ENCODE measurements at regions not wholly inside any gene's neighbourhood (a gene's known extent, or its start where the extent isn't known, plus 50 kb on each side); places are given as distances from the start of the nearest gene placed in this dataset.

DNA sequence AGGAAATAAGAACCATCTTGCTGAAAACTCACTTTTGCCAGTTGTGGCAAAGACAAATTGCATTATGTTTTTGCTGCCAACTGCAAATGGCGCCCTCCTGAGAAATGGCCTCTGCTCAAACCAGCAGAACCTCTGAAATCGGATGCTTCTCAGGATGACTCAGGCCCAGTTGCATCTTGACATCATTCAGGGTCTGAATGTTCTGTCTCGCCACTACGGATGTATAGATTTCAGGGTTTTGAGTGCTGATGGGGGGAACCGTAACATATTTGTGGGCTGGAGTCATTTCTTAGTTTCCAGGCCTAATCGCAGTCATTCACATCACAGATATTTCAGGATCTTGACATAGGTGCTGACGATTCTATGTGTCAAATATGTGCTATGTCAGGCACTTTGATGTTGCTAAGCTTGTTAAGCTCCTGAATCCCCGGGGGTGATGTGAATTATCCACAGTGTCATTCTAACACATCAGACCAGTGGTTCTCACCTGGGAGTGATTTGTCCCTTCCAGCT, 207.1 kb downstream of the NFATC2 start:
- peak; percentile 32 to 59 for ATAC-seq

DNA sequence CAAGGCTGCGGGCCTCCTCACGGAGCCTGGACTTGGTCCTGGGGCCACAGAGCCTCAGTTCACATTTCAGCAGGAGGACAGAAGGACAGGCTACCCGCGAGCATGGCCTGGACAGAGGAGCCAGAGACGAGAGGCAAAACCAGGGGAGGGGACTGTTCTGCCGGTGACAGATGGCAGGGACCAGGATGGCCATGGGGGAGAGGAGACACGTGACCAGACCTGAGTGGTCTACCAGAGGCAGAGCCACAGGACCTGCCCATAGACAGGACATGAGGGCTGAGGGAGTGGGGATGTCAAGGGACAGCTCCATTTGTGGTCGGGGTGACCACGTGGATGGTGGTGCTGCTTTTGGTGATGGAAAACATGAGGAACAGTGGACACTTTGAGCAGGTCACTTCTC, 207.9 kb downstream of the NFATC2 start:
- ATAC-seq, result no peak

DNA sequence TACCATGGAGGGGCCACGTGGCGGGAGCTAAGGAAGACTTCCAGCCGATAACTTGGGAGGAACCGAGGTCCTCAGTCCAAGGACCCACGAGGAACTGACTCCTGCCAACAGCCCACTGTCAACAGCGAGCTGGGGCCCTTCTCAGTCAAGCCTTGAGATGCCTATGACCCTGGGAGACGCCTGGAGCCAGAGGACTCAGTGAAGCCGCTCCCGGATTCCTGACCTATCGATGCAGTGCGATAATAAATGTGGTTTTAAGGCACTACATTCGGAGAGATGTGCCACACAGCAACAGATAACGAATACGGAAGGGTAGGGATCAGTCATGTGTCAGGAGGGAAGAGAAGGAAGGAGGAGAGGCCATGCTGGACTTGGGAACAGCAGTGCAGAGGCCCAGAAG, 208.5 kb downstream of the NFATC2 start:
- ATAC-seq, result no peak

DNA sequence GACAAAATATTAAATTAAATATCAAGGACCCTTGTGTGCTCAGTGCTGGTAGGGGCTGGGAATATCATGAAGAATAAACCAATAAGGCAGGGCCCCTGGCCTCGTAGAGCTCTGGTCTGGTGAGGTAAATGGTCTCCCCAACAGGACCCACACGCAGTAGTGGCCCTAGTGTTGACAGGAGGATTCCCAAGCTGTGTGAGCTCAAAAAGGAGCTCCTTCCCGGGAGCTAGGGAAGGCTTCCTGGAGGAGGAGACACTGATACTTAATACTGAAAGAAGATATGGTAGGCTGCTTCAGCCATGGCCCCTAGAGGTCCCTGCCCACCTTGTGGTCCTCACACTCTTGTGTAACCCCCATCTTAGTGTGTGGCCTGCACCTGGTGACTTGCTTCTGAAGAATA, 209.1 kb downstream of the NFATC2 start:
- no peak for ATAC-seq

DNA sequence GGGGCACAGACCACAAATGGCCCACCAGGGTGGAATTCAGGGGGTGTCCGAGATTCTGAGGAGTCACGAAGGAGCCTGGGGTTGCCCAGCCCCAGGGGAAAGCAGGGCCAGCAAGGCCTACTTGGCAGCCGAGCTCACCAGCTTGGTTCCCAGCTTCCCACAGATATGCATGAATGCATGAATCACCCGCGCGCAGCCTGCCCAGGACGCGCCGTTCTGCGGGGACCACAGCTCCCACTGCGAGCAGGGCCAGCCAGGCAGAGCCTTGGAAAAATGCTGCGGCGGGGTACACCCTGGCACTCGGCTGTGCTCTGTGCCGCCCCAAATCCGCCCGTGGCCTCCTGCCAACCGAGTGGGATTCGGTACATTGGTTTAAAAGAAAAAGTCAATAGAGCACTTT, 211.0 kb downstream of the NFATC2 start:
- ATAC-seq, result no peak

DNA sequence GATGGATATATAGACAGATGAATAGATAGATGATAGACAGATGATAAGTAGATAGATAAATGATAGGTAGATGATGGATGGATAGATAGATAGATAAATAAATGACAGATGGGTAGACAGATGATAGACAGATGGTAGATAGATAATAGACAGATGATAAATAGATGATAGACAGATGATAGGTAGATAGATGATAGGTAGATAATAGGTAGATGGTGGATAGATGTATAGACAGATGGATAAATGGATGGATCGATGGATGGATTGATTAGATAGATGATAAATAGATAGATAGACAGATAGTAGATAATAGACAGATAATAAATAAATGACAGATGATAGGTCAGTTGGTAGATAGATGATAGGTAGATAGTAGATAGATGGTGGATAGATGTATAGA, 212.7 kb downstream of the NFATC2 start:
- no peak for ATAC-seq

DNA sequence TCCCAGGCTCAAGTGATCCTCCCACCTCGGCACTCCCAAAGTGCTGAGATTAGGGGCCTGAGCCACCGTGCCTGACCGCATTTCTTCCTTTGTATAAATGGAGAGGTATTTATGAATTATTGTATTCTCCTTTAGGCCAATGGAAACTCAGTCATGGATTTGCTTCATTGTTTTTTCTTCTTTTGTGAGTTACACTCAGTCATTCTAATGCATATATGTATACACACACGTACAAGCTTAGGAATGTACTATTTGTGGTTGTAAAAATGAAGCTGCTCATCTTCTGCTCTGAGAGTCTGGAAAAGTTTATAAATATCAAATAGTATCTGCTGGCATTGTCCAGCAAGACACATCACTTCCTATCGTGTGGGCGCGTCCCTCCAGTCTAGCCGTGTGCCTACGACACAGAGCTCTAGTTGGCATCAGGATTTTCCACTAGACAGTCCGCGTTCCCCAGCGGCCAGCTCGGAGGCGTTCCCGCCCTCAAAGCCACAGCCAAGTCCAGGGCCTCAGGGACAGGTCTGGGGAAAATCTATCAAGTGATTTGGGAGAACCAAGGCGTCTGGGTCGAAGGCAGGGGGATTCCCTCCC, 215.2 kb downstream of the NFATC2 start:
- no peak for ATAC-seq

DNA sequence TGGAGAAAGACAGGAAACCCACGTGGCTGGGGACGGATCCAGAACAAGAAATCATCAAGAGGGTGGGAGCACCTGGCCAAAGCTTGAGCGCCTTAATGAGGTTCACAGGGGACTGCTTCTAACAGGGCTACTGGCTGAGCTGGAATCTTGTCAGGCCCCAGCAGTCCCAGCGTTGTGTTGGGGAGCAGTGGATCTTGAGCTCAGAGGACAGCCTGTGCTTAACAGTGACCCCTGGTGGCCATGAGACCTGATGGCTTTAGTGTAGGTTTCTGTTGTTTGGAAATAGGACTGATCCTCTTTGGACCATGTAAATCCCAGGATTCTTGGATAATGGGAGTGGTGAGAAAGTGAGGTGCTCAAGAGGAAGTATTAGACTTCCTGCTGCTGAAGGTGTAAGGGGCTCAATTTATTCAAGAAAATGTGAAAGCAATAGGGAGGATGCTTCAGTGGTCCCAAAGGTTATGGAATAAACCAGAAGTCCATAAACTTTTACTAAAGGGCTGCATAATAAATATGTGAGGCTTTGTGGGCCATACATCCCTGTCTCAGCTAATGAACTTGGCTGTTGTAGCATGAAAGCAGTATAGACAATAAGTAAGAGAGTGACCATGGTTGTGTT, 216.2 kb downstream of the NFATC2 start:
- ATAC-seq, result no peak

DNA sequence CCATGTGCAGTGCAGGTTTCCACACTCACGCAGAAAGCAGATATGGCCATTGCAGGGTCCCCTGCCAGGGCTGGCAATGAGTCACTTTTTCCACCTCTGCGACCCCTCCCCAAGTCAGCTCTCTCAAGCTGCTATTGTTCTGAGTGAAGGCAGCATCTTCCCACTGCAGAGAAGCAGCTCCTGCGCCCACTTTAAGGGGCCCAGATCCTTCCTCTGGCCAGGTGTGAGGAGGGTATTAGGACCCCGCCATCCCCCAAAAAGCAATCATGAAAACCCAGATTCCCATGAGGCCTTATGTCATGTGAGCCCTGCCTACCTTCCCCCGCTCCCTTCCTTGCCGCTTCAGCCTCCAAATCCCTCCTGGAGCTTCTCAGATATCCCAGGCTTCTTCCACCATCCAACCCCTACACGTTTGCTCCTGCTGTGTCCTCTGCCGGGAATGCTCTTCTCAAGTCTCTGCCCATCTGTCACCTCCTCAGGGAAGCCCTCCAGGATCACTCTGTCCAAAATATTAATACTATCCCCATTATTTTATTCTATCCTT, 220.3 kb downstream of the NFATC2 start:
- no peak for ATAC-seq

DNA sequence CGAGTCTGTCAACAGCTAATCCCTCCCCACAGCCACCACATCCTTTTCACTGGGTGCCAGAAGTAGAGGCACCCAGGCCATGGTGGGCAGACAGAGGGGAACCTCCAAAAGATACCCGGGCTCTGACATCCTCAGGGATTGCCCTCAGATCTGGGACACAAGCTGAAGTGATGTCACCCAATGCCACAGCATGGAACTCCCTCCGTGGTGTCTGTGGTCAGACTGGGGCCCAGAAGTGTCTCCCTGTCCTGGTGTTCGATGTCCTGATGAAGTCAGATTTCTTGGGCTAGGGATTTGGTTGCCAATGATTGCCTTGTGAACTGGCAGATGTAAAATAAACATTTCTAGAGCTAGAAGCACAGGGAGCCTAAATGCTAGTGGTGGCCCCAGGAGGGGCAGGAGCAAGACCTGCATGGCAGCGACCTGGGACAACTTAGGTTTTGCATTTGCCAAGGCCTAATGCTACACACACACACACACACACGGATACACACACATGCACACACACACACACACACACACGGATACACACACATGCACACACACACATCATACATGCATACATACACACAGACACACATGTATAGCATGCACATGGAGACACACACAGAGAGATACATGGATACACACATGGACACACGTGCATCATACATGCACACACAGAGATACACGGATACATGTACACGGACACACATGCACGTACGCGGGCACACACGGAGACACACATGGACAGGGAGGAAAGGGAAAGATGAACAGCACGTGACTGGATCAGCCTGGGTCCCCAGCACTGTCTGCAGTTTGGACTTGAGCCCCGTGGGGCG, 221.0 kb downstream of the NFATC2 start:
- no peak for ATAC-seq

DNA sequence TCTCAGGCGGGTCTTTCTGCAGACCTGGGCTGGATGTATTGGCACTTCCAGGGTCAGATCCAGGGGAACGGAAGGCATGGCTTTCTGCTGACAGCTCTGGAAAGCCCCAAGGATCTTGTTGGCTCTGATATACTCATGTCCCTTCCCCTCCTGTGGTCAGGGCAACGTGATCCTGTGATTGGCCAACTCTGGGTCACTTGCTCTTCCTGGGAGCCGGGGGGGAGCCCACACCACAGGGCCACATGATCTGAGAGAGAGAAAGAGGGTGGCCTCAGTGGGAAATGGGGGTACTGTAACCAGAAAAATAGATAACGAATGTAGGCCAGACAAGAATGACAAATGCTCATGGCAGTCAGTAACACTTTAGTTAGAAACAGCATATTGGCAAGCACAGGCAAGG, 223.0 kb downstream of the NFATC2 start:
- ATAC-seq, result no peak

DNA sequence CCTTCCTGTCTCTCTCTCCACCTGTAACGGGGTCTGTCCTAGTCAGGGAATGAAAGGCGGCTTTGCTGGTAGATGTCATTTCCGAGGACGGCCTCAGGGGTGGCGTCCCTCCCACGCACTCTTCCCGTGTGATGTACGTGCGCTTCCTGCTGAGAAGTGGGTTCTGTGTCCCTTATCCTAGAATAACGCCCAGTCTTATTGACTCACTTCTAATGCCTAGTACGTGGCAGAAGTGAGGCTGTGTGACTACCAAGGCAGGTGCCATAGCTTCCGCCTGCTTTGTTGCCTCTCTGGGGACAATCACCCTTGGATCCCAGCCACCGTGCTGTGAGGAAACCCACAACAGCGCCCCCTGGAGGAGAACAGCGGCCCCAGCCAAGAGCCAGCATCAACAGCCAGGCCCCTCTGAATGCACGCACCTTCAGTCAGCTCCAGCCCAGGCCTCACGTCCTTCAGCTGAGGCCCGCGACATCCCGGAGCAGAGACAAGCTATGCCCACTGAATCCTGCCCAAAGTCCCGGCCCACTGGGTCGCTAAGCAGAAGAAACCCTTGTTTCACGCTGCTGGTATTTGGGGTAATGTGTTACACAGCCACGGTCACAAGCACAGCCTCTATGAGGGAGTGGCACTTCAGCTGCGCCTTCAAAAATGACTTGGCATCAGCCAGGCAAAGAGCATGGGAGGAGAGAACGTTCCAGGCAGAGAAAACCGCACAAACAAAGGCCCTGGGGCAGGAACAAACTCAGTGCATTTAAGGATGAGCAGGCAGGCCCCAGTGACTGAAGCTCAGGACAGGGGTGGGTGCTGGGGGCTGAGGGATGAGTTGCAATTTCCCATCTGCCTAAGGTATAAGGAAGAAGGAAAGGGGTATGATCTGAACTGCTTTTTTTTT, 224.2 kb downstream of the NFATC2 start:
- ATAC-seq, result peak; percentile 35 to 38

DNA sequence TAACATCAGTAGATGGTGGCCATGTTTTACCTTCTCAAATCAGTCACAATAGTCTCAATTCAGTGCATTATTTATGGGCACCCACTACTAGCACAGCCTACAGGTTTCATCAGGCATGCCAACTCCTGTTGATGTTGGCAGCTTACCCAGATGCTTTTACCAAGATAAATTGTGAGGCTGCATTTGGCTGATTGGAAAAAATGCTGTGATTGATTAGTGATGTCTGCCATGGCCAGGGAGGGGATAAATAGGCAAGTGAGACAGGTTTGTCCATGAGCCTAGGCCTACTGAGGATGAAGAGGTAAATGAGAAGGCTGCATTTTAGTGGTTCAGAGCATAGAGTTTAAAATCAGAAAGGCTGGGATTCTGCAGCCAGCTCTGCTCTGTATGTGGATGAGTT, 227.1 kb downstream of the NFATC2 start:
- no peak for ATAC-seq

DNA sequence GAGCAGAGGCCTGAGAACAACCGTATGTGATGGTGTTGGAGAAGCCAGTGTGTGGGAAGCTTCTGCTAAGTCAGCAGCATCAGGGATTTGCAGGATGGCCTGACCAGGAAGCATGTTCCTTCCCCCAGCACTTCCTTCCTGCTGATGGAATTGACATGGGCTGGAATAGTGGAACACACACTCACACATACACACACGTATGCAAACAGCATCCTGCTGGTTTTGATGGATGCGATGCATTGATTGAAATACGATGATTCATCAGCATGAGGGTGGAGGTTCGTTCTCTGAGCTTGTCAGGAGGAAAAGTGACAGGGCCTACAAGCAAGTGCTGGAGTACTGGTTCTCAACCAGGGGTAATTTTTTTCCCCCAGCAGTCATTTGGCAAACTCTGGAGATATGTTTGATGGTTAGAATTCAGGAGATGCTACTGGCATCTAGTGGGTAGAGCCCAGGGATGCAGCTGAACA, 229.1 kb downstream of the NFATC2 start:
- no peak for ATAC-seq

DNA sequence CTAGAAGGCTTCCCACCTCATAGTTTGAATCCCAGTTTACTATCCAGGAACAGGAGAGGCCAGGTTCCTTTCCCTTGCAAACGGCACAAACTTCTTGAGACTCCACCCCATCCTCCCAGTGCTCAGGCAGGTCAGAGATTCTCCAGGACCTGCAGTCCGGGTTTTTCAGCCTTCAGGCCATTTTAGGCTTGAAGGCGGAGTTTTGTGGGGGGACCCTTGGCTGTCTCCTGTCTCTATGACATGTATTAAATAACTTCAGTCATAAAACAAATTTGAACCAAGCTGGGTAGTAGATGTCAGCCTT, 230.1 kb downstream of the NFATC2 start:
- no peak for ATAC-seq

DNA sequence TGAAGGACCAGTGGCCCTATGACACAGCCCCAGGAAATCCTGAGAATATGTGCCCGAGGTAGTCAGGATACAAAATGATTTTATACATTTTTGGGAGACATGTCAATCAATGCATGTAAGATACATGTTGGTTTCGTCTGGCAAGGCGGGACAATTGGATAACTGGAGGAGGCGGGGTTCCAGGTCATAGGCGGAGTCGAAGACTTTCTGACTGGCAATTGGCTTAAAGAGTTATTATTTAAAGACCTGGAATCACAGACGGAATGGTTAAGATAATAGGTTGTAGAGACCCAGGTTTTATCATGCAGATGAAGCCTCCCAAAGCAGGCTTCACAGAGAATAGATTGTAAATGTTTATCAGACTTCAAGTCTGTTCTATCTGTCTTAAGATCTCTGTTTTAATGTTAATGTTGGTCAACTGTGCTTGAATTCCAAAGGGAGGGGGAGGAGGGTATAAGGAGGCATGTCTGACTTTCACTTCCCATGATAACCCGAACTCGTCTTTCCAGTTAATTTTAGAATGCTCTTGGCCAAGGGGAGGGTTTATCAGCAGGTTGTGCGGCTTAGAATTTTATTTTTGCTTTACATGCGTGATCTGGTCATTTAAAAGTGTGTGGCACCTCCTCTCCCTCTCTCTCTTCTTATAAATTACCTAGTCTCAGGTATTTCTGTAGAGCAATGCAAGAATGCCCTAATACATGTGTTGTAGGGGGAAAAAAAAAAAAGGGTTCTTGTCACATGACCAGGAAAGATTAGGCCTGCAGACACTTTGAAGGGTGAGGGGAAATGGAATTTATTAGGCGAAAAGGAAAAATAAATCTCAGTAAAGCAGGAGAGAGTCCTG, 230.7 kb downstream of the NFATC2 start:
- ATAC-seq, result no peak

DNA sequence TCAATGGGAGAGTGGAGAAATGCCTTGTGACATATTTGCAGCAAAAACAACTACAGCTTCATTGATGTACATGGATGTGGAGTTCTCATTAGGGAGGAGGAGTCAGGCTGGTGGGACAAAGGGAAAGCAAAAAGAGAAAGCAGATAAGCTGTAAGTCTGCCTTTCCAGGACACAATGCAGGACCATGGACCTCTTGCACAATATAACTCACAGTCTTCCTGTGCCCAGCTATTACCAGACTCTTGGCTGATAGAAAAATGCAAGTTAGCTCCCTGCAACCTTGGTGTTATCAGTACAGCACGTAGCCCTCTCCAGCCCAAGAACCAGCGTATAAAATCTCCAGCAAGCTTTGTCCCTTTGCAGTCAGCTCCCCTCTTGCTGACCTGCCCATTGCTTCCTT, 232.3 kb downstream of the NFATC2 start:
- ATAC-seq, result no peak

DNA sequence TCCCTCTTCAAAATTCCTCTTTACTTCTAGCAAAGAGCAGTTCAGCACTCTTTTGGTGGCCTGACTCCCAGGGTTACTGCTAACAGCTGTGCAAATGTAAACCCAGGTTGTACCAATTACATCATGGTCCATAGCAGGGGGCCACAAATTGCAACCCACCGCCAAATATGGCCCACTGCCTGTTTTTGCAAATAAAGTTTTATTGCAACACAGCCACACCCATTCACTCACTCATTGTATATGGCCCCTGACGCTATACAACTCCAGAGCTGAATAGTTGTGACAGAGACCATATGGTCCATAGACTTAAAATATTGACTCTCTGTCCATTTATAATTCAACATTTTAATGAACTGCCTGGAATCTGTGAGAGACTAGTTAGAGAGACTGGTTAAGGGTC, 233.4 kb downstream of the NFATC2 start:
- no peak for ATAC-seq

DNA sequence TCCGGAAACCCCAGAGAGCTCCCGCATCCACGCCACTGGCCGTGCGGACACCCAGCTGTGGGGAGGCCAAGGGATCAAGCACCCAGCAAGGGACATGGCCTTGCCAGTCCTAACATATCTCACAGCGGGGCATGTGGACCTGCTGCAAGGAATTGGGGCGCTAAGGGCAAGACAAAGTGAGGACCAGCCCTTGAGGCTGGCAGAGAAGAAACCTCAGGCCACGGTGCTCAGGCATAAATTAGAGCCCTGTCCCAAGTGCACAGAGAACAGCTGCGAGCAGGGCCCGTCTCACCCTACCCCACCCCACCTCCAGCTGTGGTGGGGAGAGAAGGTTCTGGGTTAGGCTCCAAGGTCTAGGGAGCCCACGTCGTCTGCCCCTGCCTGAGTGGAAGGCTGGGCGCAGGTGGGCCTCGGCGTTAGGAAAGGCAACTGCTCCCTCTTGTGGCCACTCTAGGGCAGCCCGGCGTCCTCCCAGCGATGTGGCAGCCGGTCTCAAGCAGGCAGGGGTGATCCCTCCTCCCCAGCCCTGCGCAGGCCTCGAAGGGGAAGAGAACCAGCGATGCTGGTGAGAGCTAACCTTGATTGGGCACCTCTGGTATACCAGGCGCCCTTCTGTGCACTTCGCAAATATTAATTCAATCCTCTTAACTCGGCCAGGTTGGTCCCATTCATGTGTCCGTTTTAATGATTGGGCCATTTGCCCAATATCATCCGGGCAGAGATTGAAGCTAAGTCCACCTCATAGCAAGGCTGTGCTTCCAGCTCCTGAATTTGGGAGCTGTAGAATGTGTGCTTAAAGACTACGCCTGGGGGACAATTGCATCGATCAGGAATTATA, 235.8 kb downstream of the NFATC2 start:
- peak; percentile 85 to 92 for ATAC-seq

DNA sequence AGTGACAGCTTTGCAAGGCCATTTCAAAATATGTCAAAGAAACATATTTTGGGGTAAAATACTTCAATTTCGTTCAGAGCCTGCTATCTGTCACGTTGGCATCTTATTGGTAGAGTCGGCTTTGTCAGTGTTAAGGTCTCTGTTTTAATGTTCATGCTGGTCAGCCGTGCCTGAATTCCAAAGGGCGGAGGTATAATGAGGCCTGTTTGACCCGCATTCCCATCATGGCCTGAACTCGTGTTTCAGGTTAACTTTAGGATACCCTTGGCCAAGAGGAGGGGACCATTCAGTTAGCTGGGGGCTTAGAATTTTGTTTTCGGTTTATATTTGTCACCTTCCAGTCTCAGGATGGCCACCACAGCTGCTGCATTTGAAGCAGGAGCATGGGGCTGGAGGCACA, 236.4 kb downstream of the NFATC2 start:
- no peak for ATAC-seq

All from activated CD4-positive, CD25-positive, alpha-beta regulatory T cell treated with anti-CD3 and anti-CD28 coated beads, Interleukin-2, amount 50 U/mL, for 24 hours (primary cell).